CD4-positive, alpha-beta T cell treated with Interleukin-6 for 4 hours (primary cell): ENCODE measurements at regions not wholly inside any gene's neighbourhood (a gene's known extent, or its start where the extent isn't known, plus 50 kb on each side); places are given as distances from the start of the nearest gene placed in this dataset.
A peak's percentile ranks its signal among the peaks of the same experiment; 100 is the strongest.

Experiments used
- DNase-seq: peaks from one replicate; pipeline ENCODE4 v3.0.0-alpha.2; 2020; ENCODE audit warnings: mixed read lengths

- no peak for DNase-seq
Measured at GRCh38 chr6:149185799-149186357, 131.6 kb upstream of the TAB2 start.

- DNase-seq = no peak
Measured at GRCh38 chr6:149186873-149187272, 130.6 kb upstream of the TAB2 start.

DNA sequence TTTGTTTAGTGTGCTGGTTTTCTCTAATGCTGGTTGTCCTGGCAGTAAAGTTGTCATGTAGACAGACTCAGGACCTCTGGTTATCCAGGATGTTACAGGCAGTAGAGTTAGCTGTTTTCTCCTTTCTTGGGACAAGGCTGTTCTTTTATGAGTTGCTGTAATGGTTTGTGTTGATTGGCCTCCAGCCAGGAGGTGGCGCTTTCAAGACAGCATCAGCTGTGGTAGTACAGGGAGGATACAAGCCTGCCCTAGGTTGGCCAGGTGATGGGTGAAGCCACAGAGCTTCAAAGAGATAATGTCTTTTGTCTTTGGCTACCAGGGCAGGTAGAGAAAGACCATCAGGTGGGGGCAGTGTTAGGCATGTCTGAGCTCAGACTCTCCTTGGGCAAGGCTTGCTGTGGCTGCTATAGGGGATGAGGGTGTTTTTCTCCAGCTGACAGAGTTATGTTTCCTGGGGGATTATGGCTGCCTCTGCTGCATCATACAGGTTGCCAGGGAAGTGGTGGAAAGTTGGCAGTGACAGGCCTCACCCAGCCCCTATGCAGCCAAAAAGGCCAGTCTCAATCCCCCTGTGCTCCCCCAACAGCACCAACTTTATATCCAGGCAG lies 127.2 kb upstream of the TAB2 start:
- DNase-seq = peak; percentile 75

GRCh38 chr6:149194820-149195558 lies 122.5 kb upstream of the TAB2 start:
- no peak for DNase-seq

DNA sequence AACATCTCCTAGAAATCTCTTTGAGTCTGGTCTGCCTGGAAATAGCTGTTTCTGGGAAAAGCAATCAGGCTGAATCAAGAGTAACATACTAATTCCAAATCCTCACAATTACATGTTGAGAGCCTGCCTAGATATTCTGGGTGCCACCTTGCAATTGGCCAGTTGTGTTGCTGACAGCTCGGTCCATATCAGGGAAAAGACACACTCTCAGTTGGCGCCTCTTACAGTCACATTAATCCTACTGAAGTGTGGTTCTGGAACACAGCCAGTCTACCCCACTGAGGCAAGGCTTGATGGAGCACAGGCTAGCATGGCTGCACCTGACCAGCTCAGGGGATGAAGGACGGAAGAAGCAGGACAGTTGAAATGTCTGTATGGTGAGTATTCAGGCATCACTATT lies 121.4 kb upstream of the TAB2 start:
- DNase-seq = no peak

DNA sequence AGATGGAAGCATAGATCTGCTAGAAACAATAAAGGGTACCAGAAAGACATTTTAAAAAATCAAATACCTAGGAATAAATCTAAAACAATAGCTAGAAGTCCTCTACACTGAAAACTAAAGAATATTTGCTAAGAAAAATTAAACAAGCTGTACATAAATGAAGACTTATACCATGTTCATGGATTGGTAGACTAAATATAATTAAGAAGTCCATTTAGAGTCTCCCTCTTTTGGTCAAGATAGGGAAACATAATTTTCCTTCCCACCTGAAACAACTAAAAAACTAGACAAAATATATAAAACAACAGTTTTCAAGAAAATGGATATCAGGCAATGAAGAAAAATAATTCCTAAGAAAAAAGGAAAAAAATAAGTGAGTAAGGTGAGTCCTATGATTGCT lies 120.0 kb upstream of the TAB2 start:
- DNase-seq = no peak

GRCh38 chr6:149198265-149198664 lies 119.2 kb upstream of the TAB2 start:
- DNase-seq = no peak

DNA sequence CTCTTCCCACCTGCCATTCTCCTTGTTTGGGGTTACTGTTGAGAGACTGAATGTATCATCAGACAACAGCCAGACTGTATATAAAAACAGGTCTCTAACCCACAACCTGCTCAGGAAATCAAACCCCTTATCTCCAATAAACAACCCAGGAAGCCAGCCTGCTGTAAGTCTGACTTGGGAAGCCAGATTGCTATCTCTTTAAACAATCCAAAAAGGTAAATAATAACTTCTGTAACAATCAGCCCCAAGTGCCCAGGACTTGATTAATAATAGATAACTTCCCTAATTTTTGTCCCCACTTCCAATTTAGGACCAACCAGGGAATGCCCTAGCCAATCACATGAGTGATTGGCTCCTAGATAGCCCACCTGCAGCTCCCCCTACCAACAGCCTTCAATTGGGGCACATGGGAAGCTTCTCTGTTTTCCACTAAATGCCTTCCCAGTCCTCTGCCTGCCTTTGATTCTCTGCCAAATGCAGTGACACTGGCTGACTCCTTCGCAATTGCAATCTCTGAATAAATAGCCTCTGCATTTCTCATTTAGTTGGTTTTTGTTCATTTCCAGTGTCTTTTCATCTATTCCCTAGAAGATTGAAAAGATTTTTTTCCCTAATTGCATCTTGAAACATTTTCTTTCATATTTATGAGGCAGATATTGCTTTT lies 117.1 kb upstream of the TAB2 start:
- DNase-seq = no peak

- DNase-seq = no peak
Measured at GRCh38 chr6:149201068-149201655, 116.3 kb upstream of the TAB2 start.

GRCh38 chr6:149202100-149202499 lies 115.4 kb upstream of the TAB2 start:
- DNase-seq = no peak

DNA sequence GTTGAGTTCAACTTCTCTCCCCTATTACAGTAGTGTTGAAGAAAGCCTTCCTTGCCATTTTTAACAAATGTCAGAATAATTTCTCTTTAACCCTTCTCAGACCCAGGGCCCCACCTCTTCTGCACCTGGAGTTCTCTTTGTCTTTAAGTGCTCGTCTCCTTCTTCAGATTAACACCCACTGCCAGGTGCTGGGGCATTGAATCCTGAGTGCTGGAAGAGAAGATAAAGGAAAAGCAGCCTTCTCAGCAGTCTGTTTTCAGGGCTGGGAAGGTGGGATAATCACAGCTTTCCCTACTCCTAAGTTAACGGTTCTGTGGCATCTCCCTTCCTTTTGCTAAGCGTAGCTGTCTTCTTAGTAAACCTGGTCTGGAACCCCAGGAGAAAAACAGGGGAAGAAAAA lies 114.6 kb upstream of the TAB2 start:
- DNase-seq = no peak

DNA sequence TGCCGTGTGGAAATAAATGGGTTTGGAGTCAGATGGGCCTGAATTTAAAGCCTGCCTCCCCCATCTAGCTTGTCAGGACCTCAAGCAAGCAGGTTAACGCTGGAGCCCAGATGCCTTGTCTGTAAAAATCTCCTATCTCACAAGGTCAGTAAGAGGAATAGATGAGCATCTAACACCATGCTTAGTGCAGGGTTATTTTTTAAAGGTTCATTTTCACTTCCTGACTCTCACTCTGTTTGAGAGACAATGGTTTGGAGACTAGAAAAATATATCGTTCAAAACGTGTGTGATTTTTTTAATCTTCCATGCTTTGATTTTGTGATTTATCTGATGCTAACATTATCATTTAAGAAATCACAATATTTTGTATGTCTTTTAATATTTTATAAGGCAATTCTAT lies 114.0 kb upstream of the TAB2 start:
- DNase-seq = no peak

DNA sequence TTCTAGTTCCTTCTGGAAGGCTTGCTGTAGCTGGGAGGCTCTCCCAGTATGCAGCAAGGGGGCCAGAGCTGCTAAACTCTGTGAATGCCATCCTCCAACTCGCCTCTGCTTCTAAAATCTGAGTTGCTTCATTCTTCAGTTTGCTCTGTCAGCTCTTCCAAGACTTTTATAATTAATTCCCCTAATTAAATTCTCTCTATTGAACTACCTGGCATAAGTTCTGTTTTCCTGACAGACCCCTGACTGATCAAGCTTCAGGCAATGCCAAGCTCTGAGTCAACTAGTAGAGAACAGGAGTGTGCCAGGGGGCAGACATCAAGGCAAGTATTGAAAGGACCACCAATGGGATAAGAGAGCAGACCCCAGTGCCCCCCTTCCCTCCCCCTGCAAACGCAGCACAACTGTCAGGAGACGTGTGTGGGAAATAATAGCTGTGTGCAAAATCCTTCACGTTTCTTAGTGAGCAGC lies 109.3 kb upstream of the TAB2 start:
- DNase-seq = no peak

GRCh38 chr6:149209871-149210775 lies 107.4 kb upstream of the TAB2 start:
- peak; percentile 59 for DNase-seq

DNA sequence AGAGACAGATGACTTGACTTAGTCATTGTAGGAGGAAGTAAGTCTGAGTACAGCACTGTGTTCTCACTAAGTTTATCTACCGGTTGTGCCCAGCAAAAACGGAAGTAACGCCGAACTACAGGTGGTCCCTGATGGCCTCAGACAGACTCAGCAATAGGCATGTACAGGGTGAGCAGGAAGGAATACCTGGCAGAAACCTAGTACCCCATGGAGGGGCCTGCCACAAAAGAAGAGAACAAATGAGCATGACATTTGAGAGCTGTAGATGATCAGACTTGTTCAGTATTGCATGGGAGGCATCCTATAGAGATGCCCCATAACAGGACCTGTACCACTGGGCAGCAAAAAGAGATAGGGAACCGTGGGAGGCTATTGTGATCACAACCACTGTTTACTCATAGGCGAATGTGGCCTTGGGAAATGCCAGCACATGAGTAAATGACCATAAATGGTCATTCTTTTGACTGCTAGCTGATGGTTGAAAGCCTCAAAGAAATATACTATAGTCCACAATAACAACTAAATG lies 106.4 kb upstream of the TAB2 start:
- peak; percentile 50 for DNase-seq

DNA sequence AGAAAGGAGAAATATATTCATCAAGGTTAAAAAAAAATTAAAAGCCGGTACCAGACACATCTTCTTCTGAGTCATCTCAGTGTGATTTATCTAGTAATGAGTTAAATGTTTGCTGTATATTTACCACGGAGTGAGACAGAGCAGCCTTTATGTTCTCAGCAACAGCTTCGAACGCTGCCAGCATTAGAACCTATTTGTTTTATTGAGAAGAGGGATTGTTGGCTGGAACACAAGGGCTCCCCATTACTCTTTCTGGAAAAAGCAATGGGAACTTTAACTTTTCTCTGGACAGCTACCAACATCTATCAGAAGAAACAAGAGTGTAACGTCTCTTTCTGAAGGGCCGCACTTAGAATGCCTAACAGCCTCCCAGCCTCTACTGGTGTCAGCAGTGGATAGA lies 105.3 kb upstream of the TAB2 start:
- DNase-seq = no peak

- no peak for DNase-seq
Measured at GRCh38 chr6:149212892-149213801, 104.4 kb upstream of the TAB2 start.

DNA sequence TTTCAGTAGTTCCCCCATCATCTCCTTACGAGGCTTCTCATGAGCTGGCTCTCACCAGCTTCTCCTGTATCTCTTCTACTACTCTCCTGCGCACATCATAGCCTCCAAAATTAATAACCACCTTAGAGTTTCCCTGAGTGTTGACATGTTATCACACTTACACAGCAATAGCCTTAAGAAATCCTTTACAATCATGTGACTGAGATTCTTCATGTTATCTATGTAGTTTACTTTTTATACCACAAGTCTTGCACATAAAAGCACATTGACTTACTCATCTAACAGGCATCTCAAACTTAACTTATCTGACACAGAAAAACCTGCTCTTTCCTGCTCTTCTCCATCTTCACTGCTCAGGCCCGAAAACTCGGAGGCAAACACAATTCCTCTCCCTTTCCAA lies 103.7 kb upstream of the TAB2 start:
- no peak for DNase-seq

GRCh38 chr6:149216459-149216858 lies 101.1 kb upstream of the TAB2 start:
- no peak for DNase-seq

DNA sequence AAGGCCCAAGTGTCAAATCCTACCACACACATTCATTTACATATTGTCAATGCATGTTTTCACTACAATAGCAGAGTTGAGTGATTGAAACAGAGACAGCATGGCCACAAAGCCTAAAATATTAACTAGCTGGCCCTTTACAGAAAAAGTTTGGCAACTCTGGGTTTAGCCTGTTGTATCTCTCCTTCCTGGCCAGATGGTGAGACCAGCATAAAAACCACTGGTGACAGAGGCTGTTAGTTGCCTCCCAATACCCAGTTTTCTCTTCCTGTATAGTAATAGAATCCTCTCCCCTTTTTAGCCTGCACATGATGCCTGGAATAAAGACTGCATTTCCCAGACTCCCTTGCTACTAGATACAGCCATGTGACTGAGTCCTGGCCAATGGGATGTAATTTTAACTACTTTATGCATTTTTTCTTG lies 100.0 kb upstream of the TAB2 start:
- no peak for DNase-seq

DNA sequence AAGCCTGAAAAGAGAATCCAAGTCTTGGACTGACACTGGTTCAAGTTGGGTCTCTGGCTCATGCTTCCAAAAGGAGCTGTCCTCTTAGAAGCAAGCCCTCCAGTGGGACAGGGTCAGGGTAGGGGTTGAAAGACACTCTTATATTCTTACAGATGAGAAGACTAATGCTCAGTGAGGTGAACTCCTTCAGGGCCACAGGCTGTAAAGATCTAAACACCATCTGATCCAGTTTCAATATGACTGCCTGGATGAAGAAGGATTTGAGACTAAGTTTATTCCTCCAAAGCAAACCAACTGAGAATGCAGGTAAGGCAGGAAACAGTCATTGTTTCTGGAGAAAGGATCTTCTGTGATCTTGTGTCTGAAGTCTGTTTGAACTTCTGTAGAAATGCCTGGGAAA lies 99.0 kb upstream of the TAB2 start:
- DNase-seq = no peak
